ENCODE measurements at regions not wholly inside any gene's neighbourhood (a gene's known extent, or its start where the extent isn't known, plus 50 kb on each side); places are given as distances from the start of the nearest gene placed in this dataset.

DNA sequence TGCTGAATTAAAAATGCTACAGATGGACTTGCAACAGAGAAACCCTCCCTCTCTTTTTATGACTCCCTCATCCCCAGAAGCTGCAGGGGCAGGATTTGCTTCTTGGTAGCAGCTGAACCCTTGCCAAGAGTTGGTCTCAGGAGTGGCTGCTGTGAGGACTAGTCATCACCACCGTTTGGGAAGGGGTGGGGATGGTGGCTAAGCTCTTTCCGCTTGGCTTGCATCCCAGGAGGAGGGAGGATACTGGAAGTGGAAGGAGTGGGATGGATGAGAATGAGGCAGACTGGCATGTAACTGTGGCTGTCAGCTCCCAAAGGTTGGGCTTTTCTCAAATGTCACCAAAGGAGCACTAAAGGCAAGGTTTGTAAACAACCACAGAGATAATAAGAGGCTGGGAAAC lies 50.8 kb upstream of the COL24A1 start:
- Histone ChIP-seq H3K27me3 (ENCODE audit: insufficient read depth, poor library complexity, severe bottlenecking) (no peaks in the 10 kb centered on the region), H3K9me3 (ENCODE audit: severe bottlenecking) (no peaks in the 10 kb centered on the region), H3K36me3 (ENCODE audit: low read depth) (no peaks in the 10 kb centered on the region), H3K27ac (ENCODE audit: poor library complexity, severe bottlenecking) (no peak overlapping the region), H3K4me1 (ENCODE audit: insufficient read depth, poor library complexity, severe bottlenecking) (peaks cover 4% of the 10 kb centered on the region), H3K4me3 (ENCODE audit: severe bottlenecking) (no peak overlapping the region)
- peak; percentile 80 for ATAC-seq (ENCODE audit: low read depth)
- TF ChIP-seq, protein P1, sequence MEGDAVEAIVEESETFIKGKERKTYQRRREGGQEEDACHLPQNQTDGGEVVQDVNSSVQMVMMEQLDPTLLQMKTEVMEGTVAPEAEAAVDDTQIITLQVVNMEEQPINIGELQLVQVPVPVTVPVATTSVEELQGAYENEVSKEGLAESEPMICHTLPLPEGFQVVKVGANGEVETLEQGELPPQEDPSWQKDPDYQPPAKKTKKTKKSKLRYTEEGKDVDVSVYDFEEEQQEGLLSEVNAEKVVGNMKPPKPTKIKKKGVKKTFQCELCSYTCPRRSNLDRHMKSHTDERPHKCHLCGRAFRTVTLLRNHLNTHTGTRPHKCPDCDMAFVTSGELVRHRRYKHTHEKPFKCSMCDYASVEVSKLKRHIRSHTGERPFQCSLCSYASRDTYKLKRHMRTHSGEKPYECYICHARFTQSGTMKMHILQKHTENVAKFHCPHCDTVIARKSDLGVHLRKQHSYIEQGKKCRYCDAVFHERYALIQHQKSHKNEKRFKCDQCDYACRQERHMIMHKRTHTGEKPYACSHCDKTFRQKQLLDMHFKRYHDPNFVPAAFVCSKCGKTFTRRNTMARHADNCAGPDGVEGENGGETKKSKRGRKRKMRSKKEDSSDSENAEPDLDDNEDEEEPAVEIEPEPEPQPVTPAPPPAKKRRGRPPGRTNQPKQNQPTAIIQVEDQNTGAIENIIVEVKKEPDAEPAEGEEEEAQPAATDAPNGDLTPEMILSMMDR (IDR thresholded peaks at IDR 0.05; ENCODE audit: poor library complexity, severe bottlenecking): no peak
- DNase-seq (ENCODE audit: low spot score): peak; percentile 65

Data from RWPE2 (cell line).